GF-D8 (cell line): ENCODE measurements at regions not wholly inside any gene's neighbourhood (a gene's known extent, or its start where the extent isn't known, plus 50 kb on each side); places are given as distances from the start of the nearest gene placed in this dataset.

Experiments used
- DNase-seq: peaks from one replicate; lab custom pipeline; 2025; lab: John Stamatoyannopoulos, UW

DNA sequence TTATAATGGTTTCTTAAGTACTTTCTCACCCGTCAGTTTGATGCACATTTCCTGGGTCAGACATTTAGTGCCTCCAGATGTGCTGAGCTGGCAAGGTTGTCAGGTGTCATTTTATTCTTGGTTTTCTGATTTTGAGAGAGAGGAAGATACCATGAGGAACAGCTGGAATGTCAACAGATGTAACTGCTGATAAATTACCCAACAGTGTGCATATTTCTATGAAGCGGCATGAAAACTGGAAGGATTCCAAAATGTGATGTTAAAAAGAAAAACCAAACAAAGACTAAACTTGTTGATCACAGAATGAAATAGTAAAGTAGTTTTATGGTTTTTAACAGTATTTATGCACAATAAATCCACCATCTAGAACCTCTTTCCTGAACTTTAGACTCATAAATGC, 447.3 kb downstream of the HDGFL1 start:
- DNase-seq, result no peak

DNA sequence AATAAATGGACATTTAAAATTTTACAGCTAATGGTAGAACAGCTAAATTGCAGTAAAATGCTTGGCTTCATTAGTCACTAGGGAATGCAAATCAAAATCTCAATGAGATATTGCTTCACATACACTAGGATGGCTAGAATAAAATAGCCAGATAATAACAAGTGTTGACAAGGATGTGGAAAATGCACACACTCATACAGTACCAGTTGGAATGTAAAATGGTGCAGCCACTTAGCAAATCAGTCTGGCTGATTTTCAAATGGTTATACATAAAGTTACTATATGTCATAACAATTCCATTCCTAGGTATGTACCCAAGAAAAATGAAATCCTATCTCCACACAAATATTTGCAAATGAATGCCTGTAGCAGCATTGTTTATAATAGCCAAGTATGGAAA, 452.1 kb downstream of the HDGFL1 start:
- DNase-seq, result no peak

DNA sequence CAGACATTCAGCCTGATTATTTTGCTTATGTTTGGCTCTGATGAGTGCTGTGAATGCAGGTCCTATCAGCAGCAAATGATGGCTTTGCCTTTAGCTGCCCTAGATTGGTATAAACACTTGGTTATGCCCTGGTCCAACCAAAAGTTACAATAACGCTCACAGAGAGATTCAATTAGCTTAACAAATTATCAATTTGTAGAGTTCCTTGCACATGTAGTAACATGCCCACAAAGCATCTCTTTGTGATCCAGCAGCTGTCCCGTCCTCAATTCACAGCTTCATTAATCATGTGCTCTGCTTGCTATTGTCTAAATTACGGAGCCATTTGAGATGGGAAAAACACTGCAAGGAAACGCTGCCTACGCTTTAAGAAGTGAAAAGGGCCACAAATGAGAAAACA, 457.9 kb downstream of the HDGFL1 start:
- DNase-seq, result no peak

DNA sequence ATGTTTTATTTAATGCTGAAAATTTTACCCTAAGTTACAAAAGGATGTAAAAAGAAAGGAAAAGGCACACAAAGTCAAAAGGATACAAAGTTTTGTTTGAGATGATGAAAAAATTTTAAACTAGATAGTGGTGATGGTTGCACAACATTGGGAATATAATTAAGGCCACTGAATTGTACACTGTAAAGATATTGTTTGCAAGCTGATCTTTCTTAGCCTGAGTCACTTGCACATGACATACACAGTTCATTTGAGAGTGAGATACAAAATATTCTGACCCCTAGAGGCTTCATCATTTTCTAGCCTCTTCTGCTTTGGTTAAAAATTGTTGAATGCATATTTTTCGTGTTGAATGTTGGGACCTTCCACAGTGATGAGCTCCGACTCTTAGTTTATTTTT, 462.6 kb downstream of the HDGFL1 start:
- DNase-seq, result no peak

DNA sequence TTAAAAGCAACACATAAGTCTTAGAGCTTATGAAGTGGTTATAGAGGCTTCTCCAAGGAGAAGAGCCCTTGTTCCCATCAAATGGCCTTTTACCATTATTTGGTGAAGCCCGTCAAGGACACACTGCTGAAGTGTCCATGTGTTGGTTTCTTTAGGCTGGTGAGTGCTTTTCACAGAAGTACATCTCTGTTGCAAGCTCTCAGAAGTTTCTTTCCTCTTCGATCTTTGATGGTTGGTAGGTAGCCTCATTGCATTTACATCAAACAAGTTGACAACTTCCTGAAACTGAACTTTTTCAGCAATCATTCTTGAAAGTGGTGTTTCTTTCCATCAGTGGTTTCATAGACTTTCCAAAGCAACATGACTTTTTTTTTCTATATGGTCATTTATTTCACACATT, 465.6 kb downstream of the HDGFL1 start:
- DNase-seq, result no peak

DNA sequence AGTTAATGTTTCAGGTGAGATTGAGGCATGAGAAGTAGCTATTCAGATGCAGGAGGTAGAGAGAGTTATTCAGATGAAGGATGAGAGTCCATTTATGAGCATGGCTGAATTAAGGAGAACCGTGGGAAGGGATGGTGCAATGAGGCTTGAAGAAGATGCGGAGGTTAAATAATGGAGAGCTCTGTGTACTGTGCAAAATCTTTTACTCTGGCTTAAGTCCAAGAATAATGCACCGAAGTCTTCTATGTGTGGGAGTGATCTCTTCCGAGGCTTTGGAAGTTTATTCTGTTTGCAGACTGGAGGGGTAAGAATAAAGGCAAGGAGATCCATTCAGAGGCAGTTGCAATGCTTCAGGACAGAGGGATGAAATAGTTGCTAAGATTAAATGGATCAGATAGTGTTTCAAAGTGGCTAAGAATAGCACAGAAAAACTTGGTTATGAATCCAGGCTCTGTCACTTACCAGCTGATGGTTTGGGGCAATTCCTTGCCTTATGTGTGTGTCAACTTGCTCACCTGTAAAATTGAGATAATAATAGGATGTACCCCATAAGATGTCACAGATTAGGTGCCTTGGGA, 467.1 kb downstream of the HDGFL1 start:
- DNase-seq, result no peak

DNA sequence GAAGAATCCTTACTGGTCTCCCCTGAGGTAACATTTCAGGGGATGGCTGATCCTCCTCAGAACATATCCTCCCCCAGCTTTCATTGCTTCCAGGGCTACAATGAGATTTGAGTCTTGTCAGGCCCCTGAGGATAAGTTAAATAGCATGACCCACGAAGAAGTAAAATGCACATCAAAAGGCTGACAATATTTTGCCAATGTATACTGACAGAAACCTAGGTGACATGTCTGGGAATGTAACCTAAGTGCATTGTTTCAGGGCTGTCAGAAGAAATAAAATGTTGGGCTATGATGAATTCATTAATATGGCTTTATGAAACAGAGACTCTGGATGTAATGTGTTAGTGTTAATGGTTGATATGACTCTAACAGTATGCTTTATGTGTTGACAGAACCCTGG, 471.5 kb downstream of the HDGFL1 start:
- no peak for DNase-seq

DNA sequence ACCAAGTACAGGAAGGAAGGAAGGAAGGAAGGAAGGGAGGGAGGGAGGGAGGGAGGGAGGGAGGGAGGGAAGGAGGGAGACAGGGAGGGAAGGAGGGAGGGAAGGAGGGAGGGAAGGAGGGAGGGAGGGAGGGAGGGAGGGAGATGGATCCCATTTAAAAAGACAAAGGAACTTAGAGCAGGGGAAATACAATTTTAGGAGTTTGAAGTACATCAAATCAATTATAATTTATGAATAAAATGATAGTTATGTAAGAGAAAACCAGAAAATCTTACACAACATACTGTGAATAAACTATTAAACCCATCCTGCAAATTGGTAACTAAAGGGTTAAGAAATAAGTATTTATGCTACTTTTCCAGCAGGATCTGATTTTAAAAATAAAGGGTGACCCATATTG, 475.9 kb downstream of the HDGFL1 start:
- DNase-seq, result no peak

DNA sequence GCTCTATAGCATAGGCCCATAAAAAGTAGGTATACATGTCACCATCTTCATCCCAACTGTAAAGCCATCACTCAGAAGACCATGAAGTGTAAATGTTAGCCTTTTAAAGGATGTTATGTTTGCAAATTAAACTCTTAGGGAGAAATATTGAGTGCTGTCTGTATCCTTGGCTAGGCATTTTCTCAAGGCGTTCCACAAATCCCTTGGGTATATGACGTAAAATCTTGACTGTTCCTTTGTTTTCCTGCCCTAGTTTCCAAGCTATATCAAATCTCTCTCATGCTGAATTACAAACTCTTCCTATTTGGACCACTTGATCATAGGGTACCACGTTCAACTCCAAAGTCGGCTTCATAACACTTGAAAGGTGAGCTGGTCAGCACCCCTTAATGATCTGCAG, 486.2 kb downstream of the HDGFL1 start:
- no peak for DNase-seq

DNA sequence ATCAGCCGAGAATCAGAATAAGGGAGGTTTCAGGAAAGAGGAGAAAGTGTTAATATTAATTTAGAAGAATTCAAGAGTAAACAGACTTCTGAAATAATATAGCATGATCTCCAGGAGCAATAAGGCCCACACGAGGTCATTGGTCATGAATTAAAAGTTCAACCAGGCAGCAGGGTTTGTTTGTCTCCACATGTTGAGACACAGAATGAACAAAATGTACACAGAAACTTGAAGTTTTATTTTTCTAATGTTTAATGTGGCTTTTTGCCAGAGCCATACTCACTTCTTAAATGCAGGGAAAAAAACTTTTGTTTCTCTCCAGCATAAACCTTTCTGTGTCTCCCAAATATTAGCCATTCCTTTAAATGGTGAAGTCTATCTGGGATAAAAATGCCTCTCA, 504.5 kb downstream of the HDGFL1 start:
- no peak for DNase-seq

DNA sequence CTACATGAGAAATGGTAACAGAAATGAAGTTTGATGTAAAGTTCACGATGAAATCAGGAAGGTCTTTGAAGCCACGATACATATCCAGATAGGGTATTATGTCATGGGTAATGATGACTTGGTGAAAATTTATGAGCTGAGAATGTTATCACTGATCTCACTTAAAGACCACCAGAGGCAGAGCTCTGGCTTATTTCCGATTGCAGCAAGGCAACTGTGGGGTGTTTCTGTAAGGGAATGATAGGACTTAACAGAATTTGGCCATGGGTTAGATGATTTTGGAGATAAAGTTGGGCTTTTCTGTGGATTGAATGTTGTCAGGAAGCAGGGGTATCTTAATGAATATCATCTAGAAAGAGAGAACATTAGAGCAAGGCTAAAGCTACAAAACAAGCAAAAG, 508.4 kb downstream of the HDGFL1 start:
- DNase-seq, result no peak

DNA sequence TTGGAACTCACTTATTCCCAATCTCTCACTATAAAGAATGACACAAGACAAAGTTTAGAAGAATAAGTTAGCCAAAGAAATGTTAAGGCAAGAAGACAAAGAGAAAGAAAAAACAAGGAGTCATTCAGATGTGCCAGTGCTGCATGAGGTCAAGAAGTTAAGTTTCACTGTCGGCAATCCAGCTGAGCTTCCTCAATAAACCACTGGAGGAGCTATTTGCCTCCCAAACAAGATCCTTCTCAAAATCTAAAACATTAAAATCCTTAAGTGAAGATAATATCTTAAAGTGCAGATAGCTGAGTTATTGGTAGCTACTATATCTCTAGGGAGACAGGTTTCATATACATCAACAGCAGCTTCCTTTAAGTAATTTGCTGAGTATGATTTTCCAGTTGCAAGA, 512.3 kb downstream of the HDGFL1 start:
- no peak for DNase-seq

DNA sequence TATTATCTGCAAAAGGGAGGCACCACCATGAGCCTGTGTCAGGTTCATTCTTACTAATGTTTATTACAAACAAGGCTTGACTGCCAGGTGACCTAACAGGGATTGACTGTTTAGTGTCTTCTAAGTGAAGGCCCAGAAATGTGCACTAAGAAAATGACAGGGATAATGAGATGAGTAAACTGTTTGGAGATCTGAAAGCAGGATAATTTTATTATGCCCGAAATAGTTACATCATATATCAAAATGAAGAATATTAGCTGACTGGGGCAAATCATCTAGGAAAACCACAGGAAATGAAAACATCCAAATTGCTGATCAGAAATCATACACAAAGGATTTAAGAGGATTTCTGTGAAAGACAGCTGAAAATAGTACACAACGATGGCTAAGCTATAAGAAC, 516.7 kb downstream of the HDGFL1 start:
- no peak for DNase-seq

DNA sequence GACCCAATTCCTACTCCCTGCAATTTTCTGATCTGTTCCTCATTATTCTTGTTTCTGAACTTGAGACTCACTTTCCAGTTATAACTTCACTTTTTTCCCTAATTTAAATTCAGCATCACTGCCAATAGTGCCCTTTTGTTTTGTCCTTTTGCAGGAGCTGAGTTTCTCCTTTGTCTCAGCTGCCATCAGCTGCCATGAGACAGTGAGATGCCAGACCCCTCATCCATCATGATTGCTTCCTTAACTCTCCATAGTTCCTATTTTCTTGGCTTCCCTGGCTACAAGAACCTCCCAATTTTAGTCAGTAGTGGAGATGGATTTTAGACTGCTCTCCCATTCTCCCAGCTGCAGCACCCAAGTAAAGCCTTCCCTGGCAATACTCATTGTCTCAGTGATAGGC, 518.1 kb downstream of the HDGFL1 start:
- no peak for DNase-seq

DNA sequence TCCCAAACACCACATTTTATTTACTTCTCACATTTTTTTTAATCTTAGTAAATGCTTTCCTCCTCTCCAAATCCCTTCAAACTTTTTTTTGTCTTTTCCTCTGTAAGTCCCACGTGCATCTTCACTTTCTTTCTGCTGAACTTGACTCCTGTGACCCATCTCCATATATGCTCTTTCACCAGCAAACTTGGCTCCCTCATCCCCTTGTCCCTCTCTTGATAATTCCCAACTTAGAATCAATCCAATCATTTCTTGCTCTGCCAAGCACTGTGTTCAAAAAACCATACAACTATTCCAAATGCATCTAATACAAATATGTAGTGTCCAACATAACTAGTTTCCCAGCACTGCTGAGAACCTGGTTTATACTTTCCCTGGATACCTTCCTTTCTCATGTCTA, 519.4 kb downstream of the HDGFL1 start:
- DNase-seq, result no peak

DNA sequence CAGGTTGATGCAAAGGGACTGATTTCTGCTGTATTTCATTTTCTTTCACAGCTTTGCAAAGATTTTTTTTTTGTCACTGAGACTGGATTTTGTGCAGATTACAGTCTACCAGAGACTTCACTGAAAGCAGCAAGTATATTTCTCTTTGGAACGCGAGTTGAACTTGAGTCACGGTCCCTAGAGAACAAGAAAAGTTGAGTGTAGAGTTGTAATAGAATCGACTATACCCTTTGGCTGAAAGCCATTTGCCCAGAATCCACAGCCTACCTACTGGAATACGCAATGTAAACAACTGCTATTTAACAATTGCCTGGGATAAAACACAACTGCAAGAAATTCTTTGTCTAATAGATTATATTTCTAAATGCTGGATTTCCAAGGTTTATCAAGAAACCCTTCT, 520.6 kb downstream of the HDGFL1 start:
- no peak for DNase-seq

DNA sequence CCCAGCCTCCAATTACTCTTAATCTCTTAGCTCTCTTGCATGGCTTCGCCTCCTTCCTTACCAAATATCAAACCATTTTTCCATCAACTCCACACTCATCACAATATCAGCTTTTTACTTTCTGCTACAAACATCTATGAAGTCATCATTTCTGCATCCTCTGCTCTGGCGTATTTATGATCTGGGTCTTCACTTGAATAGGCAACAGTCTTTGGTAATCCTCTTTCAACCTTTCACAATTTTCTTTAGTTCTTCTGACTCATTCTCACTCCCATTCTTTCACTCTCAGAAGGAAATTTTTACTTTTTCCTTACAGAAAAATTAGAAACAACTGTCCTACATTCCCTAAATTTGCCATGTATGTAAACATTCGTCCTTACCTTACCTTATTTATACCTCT, 522.4 kb downstream of the HDGFL1 start:
- no peak for DNase-seq

DNA sequence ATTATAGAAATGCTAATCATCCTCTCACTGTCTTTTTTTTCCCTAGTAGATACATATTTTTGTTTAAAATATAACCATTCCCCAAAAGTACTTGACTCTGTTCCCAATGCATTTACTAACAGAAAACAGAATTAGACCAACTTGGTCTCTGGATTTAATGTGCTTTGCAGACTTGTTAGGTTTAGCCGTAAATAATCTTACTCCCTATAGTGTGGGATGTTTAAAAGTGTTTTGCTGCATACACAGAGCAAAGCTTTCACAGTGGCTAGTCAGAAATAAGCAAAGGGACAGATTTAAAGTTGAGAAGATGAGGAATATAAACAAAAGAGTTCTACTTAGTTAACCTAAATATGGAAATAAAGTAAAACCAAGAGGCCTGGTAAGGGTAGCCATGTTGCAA, 527.5 kb downstream of the HDGFL1 start:
- DNase-seq, result no peak

DNA sequence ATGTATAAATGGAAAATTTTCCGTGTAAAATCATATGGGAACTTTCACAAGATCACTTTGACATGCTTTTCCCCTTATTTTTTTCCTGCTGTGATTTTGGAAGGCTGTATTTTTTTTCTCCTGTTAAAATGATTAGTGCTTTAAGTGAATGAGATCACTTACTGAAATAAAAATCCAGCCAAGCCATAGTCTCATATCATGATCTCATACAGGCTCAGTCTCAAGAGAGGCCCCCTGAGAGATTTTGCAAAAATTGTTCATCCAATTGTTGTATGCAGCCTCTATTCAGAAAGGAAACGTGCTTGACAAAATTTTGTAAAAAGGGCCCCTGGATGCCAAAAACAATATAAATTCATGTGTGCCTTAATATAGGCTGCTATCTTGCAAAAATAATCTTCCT, 528.2 kb downstream of the HDGFL1 start:
- no peak for DNase-seq

DNA sequence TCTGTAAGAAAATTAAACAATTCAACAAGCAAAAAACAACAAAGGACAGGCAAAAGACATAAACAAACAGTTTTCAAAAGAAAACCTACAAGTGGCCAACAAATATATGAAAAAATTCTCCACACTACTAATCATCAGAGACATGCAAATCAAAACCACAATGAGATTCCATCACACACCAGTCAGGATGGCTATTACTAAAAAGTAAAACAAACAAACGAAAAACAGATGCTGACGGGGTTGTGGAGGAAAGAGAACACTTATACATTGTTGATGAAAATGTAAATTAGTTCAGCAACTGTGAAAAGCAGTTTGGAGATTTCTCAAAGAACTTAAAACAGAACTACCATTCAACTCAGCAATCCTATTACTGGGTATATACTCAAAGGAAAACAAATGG, 537.6 kb downstream of the HDGFL1 start:
- DNase-seq, result no peak

DNA sequence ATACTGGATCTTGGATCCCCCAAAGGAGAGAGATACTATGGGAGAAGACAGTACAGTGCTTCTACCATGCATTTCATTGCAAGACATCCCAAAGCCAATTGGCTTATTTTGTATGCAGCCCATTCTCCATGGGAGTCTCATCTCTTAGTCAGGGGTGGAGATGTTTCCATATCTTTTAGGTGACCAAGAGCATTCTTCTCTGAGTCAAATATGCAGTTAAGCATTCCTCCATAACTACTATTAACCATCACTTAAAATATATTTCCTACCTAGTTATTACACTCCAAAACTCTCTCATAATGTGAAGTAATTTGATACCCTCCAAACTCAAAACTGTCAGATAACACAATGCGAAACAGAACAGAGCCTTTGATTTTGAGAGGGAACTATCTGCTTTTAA, 542.6 kb downstream of the HDGFL1 start:
- DNase-seq, result no peak

DNA sequence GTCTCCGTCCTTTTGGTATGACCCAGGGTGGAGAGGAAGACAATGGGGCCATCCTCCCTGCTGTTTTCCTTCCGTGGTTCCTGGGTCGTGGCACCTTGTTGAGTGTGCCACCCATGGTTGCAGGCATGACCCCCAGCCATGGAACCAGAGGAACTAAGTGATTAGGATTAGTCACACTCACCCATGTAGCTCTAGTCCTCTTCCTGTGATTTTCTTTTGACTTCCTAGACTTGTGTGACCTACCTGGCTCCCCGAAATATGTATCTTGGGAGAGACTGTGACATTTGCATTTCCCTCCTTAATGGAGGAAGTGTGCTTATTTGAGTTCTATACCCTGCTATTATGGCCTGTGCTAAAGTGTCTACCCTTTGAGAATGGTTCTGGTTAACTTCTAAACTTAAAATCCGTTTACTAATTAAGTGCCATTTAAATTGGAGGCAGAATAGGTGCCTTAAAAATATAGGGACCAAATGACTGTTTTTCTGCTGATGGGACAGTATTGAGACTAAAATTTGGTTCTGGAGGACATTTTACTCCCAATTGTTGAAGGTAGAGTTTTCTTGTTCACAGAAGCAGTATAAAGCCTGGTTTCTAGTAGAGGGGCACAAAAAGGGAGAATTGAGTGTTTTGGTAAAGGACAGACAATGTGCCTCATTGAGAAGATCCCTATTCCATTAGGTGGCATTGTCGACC, 545.6 kb downstream of the HDGFL1 start:
- DNase-seq, result no peak

DNA sequence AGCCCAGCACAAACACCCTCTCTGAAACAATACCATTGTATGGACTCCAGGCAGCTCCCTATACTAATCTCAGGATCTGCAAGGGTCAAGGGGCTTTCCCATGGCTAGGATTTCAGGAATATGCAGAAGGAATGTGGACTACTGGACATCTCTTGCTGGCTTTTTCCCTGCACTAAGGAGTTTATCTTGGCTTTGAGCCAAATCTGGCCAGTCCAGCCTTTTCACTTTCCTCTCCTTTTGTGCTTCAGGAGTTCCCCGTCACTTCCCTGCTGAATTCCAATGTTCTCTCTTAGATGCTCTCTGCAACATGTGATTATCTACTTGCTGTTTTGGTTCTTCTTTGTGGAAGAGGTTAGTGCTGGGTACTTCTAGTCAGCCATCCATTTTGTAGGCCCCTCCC, 568.2 kb downstream of the HDGFL1 start:
- no peak for DNase-seq

DNA sequence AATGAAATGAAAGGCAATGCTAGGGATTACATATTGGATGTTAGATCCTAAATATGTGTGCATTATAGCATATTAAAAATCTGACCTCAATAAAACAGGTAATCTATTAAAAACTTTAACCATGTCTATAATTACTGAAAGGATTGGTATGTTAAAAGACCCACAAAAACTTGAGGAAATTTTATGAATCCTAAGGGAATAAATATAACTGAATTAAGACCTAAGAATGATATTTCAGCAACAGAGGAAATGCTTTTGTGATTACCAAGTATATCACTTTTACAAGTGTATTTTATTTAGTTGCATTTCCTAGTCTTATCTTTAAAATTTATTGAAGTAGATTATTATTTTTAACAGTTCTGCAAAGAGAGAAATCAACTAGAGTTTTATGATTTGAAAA, 571.5 kb downstream of the HDGFL1 start:
- DNase-seq, result no peak
